GM12874 (cell line): ENCODE measurements at regions not wholly inside any gene's neighbourhood (a gene's known extent, or its start where the extent isn't known, plus 50 kb on each side); places are given as distances from the start of the nearest gene placed in this dataset.

Source experiments
- TF ChIP-seq, protein P1 (sequence below): IDR thresholded peaks from 2 replicates; pipeline ENCODE4 v1.5.1; 2011; ENCODE audit warnings: low read depth, mild to moderate bottlenecking, control low read depth, low read length, moderate library complexity; ENCODE audit not compliant: insufficient read depth

DNA sequence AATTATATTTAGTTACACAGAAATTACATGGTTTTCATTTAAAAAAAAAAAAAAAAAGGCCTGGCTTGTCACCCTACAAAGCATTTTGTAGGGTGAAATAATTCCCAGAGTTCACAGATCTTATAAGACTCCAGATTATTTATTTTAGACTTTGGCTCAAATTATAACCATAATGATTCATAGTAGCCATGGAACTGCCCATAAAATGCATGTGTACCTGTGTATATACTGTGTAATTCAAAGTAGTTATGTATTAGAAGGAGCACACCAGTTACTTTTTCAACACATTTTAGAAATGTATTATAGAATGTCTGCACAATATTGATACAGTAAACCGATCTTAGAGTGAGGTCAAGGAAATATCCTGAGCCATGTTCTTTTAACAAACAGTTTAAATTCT lies 975.6 kb downstream of the GBE1 start:
- TF ChIP-seq, protein P1, sequence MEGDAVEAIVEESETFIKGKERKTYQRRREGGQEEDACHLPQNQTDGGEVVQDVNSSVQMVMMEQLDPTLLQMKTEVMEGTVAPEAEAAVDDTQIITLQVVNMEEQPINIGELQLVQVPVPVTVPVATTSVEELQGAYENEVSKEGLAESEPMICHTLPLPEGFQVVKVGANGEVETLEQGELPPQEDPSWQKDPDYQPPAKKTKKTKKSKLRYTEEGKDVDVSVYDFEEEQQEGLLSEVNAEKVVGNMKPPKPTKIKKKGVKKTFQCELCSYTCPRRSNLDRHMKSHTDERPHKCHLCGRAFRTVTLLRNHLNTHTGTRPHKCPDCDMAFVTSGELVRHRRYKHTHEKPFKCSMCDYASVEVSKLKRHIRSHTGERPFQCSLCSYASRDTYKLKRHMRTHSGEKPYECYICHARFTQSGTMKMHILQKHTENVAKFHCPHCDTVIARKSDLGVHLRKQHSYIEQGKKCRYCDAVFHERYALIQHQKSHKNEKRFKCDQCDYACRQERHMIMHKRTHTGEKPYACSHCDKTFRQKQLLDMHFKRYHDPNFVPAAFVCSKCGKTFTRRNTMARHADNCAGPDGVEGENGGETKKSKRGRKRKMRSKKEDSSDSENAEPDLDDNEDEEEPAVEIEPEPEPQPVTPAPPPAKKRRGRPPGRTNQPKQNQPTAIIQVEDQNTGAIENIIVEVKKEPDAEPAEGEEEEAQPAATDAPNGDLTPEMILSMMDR, result no peak

DNA sequence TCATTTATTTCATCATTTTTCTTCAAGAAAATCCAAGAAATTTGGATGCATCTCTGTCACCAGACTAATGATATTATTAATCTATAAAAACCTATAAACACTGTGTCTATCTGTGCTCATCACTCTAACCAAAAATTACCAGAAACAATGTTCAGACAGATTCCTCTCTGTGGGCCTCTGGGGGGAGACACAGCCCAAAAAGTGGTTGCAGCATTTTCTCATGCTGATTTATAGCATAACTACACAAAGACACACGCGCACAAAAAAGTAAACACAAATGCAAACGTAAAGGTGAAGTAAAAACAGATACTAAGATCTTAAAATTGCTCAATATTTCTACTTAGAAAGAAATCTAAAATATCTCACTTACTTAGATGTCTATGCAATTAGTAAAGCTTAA lies 976.0 kb downstream of the GBE1 start:
- TF ChIP-seq, protein P1, result no peak

DNA sequence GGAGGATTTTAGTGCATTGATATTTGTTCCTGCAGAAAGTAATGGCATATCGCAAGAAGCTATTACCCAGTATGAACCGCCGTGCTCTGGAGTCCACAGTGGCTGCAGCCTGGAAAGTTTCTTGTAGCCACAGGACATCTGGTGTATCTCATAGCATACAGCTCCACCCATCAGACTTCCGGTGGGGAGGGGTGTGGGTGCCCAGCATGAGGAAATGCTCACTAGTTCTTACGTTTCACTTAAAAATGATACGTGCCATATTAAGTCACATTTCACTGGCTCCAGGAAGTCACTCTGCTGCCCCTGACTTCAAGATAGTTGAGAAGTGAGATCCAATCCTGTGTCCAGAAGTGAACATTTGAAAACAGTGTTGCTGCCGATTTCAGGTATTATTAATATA lies 990.4 kb downstream of the GBE1 start:
- TF ChIP-seq, protein P1, result no peak

DNA sequence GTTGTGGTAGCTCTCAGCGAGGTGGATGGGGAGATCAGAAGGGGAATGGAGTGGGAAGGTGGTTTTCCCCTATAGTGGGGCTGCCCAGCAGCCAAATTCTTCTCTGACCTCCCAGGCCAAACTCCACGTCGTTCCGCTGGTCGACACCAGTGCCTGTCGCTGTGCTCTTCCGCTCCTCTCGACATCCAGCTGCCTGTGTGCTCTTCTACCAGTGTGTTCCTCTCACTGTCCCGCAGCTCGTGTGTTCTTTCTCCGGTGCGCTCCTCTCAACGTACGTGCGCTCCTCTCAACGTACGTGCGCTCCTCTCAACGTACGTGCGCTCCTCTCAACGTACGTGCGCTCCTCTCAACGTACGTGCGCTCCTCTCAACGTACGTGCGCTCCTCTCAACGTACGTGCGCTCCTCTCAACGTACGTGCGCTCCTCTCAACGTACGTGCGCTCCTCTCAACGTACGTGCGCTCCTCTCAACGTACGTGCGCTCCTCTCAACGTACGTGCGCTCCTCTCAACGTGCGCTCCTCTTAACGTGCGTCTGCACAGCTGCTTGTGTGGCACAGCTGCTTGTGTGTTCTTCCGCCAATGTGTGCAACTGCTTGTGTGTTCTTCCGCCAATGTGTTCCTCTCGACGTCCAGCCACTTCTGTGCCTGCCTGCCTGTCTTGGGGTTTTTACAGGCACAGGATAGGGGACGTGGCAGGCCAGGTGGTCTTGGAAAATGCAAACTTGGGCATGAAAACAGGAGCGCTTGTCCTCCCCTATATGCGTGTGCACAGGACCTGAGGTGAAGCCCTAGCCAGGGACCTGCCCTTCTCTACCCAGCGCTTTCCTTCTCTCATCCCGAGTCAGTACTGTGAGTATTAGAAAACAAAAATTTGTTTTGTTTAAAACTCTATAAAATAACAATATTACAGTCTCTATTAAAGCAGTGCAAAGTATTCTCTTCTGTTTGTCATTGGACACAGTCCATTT lies 991.1 kb downstream of the GBE1 start:
- TF ChIP-seq, protein P1, result no peak

DNA sequence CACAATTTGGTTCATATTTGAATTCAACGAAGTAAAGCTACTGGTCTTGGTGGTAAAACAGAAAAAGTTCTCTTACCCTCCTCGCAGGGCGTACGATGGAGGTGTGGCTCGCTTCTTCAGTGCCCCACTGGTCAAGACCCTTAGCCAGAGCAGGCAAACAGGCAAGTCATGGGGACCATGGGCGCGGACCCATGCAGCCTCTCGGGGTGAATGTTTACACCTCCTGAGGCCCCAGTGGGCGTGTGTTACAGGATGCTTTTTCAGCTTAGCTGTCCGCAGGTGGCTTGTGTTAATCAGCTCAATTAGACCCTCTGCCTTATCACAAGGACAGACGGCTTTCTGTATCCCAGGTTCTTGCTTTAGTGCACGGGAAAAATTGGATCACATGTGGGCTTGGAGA lies 991.8 kb downstream of the GBE1 start:
- TF ChIP-seq, protein P1, result no peak

DNA sequence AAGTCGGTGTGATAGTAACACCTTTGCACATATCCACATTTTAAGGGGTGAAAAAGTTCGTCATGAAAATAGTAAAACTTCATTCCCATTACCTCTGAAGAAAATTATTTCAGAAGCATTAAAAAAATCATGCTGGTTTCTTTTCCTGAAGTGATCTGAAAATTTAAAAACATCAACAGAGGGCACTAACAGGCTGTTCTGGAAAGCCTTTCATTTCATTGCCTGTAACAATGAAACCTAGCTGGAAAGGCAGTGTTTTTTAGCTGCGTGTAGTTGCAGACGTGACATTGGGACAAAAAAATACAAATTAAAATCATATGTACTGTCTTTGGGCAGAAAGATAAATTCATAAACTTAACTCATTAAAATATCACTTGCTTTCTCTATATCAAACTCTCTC lies 993.8 kb downstream of the GBE1 start:
- TF ChIP-seq, protein P1, result no peak

DNA sequence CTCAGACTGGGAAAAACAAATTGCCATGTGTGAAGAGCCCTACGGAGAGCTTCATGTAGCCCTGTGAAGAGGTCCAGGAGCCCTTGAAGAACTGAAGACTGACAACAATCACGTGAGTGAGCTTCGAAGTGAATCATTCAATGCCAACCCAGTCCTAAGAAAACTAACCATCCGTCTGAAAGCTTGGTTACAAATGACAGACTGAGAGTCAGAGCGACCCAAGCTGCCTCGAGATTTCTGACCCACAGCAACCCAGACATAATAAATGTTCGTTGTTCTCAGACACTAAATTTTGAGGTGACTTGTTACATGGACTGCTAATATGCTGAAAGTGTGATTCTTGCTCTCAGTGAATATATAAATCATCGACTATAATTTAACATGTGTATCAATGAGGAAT lies 987.2 kb upstream of the ROBO1 start:
- TF ChIP-seq, protein P1, result no peak
